Stimulated activated CD4-positive, alpha-beta T cell treated with anti-CD3 and anti-CD28 coated beads, Interleukin-2, amount 100 ng/mL, for 48 hours (primary cell): ENCODE measurements at regions not wholly inside any gene's neighbourhood (a gene's known extent, or its start where the extent isn't known, plus 50 kb on each side); places are given as distances from the start of the nearest gene placed in this dataset.
"Not testable (repeated sequence)": the region's sequence is repeated elsewhere in the genome, so short reads cannot be mapped to it uniquely, and the experiment has no call there.

Experiments
- DNase-seq, 2 donors: peaks; one replicate each; pipeline ENCODE4 v3.0.0-alpha.2; 2020

- no peak for DNase-seq
Measured at GRCh38 chr9:73890685-73891277, 606.4 kb upstream of the RORB start.

- DNase-seq: no peak
Measured at GRCh38 chr9:73892335-73892734, 604.8 kb upstream of the RORB start.

GRCh38 chr9:73893230-73893629 lies 603.9 kb upstream of the RORB start:
- no peak for DNase-seq

- no peak for DNase-seq
Measured at GRCh38 chr9:73896061-73896460, 601.1 kb upstream of the RORB start.

- no peak for DNase-seq
Measured at GRCh38 chr9:73906671-73907070, 590.5 kb upstream of the RORB start.

GRCh38 chr9:73911804-73912203 lies 585.3 kb upstream of the RORB start:
- DNase-seq: no peak

GRCh38 chr9:73916016-73916673 lies 581.0 kb upstream of the RORB start:
- no peak for DNase-seq

GRCh38 chr9:73919712-73920111 lies 577.4 kb upstream of the RORB start:
- no peak for DNase-seq

- no peak for DNase-seq
Measured at GRCh38 chr9:73923796-73924195, 573.3 kb upstream of the RORB start.

GRCh38 chr9:73951147-73951546 lies 546.0 kb upstream of the RORB start:
- no peak for DNase-seq

- no peak for DNase-seq
Measured at GRCh38 chr9:73962792-73963191, 534.3 kb upstream of the RORB start.

GRCh38 chr9:73969936-73970335 lies 527.2 kb upstream of the RORB start:
- DNase-seq: no peak

- DNase-seq: not testable (repeated sequence)
Measured at GRCh38 chr9:73976424-73976823, 520.7 kb upstream of the RORB start.

- DNase-seq: no peak
Measured at GRCh38 chr9:73979894-73980264, 517.3 kb upstream of the RORB start.

GRCh38 chr9:73980754-73981153 lies 516.4 kb upstream of the RORB start:
- no peak for DNase-seq

GRCh38 chr9:73981405-73981804 lies 515.7 kb upstream of the RORB start:
- no peak for DNase-seq

- no peak for DNase-seq
Measured at GRCh38 chr9:73995836-73996235, 501.3 kb upstream of the RORB start.

GRCh38 chr9:73996844-73997243 lies 500.3 kb upstream of the RORB start:
- no peak for DNase-seq

GRCh38 chr9:74001382-74001781 lies 495.8 kb upstream of the RORB start:
- DNase-seq: no peak

GRCh38 chr9:74006935-74007334 lies 490.2 kb upstream of the RORB start:
- no peak for DNase-seq

GRCh38 chr9:74007833-74008232 lies 489.3 kb upstream of the RORB start:
- DNase-seq: no peak

- DNase-seq: no peak
Measured at GRCh38 chr9:74016004-74016403, 481.1 kb upstream of the RORB start.

- DNase-seq: no peak
Measured at GRCh38 chr9:74025402-74025925, 471.7 kb upstream of the RORB start.

- DNase-seq: no peak
Measured at GRCh38 chr9:74032421-74032820, 464.7 kb upstream of the RORB start.

- no peak for DNase-seq
Measured at GRCh38 chr9:74035786-74036185, 461.3 kb upstream of the RORB start.
